ENCODE measurements at regions not wholly inside any gene's neighbourhood (a gene's known extent, or its start where the extent isn't known, plus 50 kb on each side); places are given as distances from the start of the nearest gene placed in this dataset.

GRCh38 chr6:144575327-144575726 is 290.2 kb downstream of the UTRN start:
- Histone ChIP-seq H3K27me3 (ENCODE audit: control insufficient read depth in 1 of 2, insufficient read depth in 2 of 2, low read length in 2 of 2) (no peaks in the 10 kb centered on the region), H3K4me1 (ENCODE audit: insufficient read depth, low read length) (peaks cover 32% of the 10 kb centered on the region), H3K36me3 (replicated peaks in 1 of 2; ENCODE audit: control insufficient read depth in 1 of 2, insufficient read depth in 2 of 2, low read length in 2 of 2) (peaks cover 11 to 17% of the 10 kb centered on the region in 2 experiments), H3K4me2 (ENCODE audit: low read depth, low read length) (no peak overlapping the region), H3K79me2 (ENCODE audit: insufficient read depth, low read length) (no peaks in the 10 kb centered on the region), H4K20me1 (ENCODE audit: insufficient read depth, low read length) (no peaks in the 10 kb centered on the region), H3K9ac (ENCODE audit: insufficient read depth, low read depth, low read length) (no peak overlapping the region), H3K9me3 (ENCODE audit: low read length) (no peaks in the 10 kb centered on the region), H3K27ac (ENCODE audit: extremely low read length, insufficient read depth, low read length) (no peak overlapping the region), H2AFZ (ENCODE audit: low read length) (no peak overlapping the region), H3K4me3 (replicated peaks in 1 of 3; ENCODE audit: insufficient read depth in 1 of 3, low read depth in 2 of 3, low read length in 3 of 3) (no peak overlapping the region)
- TF ChIP-seq ZNF616 (CRISPR knock-in tag; IDR thresholded peaks at IDR 0.05; ENCODE audit: low read depth) (no peak), ZNF780A (CRISPR knock-in tag; IDR thresholded peaks at IDR 0.05) (no peak), ZFP36L1 (CRISPR knock-in tag; IDR thresholded peaks at IDR 0.05) (no peak), ZFP37 (CRISPR knock-in tag; IDR thresholded peaks at IDR 0.05; ENCODE audit: borderline replicate concordance) (no peak), ZNF160 (CRISPR knock-in tag; IDR thresholded peaks at IDR 0.05) (no peak), EZH2 (conservative IDR thresholded peaks at IDR 0.05; ENCODE audit: low read depth, low read length) (no peak)
- FAIRE-seq: no peak
- ChIA-PET CTCF (ENCODE audit: low intra/inter-chr PET ratio, low total read pairs) (no interaction called here), POLR2A (no interaction called here)
- no peak for DNase-seq (ENCODE audit: low spot score)
- no peak for ATAC-seq
- in situ Hi-C loops (cut with HindIII; ENCODE audit: extremely low pct_ligation_motif_present, low pct_unique_long_range_greater_than_20kb) (no loop called here), intact Hi-C loops (cut with micrococcal nuclease; ENCODE audit: unreplicated experiment) (no loop called here)
- no TSS peak for BruUV-seq (replicated peaks)
- WGBS (ENCODE audit: low lambda C conversion rate): 98% methylated on average over 3 of the region's 3 CpGs

- H3K36me3 ChIP-seq (replicated peaks in 1 of 2; ENCODE audit: control insufficient read depth in 1 of 2, insufficient read depth in 2 of 2, low read length in 2 of 2): peaks cover 16 to 30% of the 10 kb centered on the region in 2 experiments
- DNase-seq (ENCODE audit: low spot score): no peak
- peaks cover 38% of the 10 kb centered on the region for H3K4me1 ChIP-seq (ENCODE audit: insufficient read depth, low read length)
- no peak overlapping the region for H2AFZ ChIP-seq (ENCODE audit: low read length)
- no peak for ATAC-seq
- no peaks in the 10 kb centered on the region for H4K20me1 ChIP-seq (ENCODE audit: insufficient read depth, low read length)
- no peak for FAIRE-seq
- peak overlapping the region; percentile 80 for H3K27ac ChIP-seq (ENCODE audit: extremely low read length, insufficient read depth, low read length)
- CTCF ChIA-PET (ENCODE audit: low intra/inter-chr PET ratio, low total read pairs): no interaction called here
- no peak overlapping the region for H3K9ac ChIP-seq (ENCODE audit: insufficient read depth, low read depth, low read length)
- intact Hi-C loops (cut with micrococcal nuclease; ENCODE audit: unreplicated experiment) (no loop called here), in situ Hi-C loops (cut with HindIII; ENCODE audit: extremely low pct_ligation_motif_present, low pct_unique_long_range_greater_than_20kb) (no loop called here)
- H3K27me3 ChIP-seq (ENCODE audit: control insufficient read depth in 1 of 2, insufficient read depth in 2 of 2, low read length in 2 of 2): no peaks in the 10 kb centered on the region
- no TSS peak for BruUV-seq (replicated peaks)
- TF ChIP-seq ZNF773 (CRISPR knock-in tag; IDR thresholded peaks at IDR 0.05; ENCODE audit: borderline replicate concordance): no peak
- no peak for TF ChIP-seq THYN1 (CRISPR knock-in tag; IDR thresholded peaks at IDR 0.05; ENCODE audit: borderline replicate concordance, low read depth)
- no peak for TF ChIP-seq EEA1 (CRISPR knock-in tag; IDR thresholded peaks at IDR 0.05; ENCODE audit: borderline replicate concordance)
- TF ChIP-seq ISL2 (CRISPR knock-in tag; IDR thresholded peaks at IDR 0.05): no peak
- peak; percentile 16 for TF ChIP-seq TEAD3 (CRISPR knock-in tag; optimal IDR thresholded peaks at IDR 0.05; ENCODE audit: borderline replicate concordance)
- TF ChIP-seq ZEB1 (IDR thresholded peaks at IDR 0.05; ENCODE audit: insufficient replicate concordance, low read depth): no peak
- TF ChIP-seq MXD3 (CRISPR knock-in tag; IDR thresholded peaks at IDR 0.05): no peak
- no peak for TF ChIP-seq SIN3A (IDR thresholded peaks at IDR 0.05; ENCODE audit: borderline replicate concordance, low read depth, low read length)
- WGBS (ENCODE audit: low lambda C conversion rate): 93% methylated on average over 6 of the region's 6 CpGs
- no peaks in the 10 kb centered on the region for H3K9me3 ChIP-seq (ENCODE audit: low read length)
- POLR2A ChIA-PET: interaction anchor here (1.2 kb wide), 1 partner anchor 13 kb away, joined by 3 read pairs; no protein-coding TSS in a partner anchor
- H3K4me2 ChIP-seq (ENCODE audit: low read depth, low read length): no peak overlapping the region
- no peaks in the 10 kb centered on the region for H3K79me2 ChIP-seq (ENCODE audit: insufficient read depth, low read length)
- no peak overlapping the region for H3K4me3 ChIP-seq (replicated peaks in 1 of 3; ENCODE audit: insufficient read depth in 1 of 3, low read depth in 2 of 3, low read length in 3 of 3)
Measured at GRCh38 chr6:144576871-144577270, 291.7 kb downstream of the UTRN start.

All from HepG2 (cell line).